ENCODE measurements at regions not wholly inside any gene's neighbourhood (a gene's known extent, or its start where the extent isn't known, plus 50 kb on each side); places are given as distances from the start of the nearest gene placed in this dataset.

DNA sequence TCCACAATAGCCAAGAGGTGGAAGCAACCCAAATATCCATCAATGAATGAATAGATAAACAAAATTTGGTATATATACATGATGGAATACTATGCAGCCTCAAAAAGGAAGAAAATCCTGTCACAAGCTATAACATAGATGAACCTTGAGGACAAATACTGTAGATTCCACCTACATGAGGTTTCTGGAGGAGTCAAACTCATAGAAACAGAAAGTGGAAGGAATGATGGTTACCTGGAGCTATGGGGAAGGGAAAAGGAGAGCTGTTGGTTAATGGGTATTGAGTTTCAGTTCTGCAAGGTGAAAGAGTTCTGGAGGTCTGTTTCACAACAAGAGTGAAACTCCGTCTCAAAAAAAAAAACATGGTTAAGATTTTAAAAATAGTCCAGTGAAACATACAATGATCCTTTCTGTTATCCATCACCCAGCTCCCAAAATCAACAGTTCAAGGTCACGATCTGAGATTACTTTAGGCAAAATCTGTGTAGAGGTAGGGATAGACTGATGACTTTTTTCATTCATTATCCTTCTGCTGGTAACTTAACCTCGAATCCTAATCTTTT, 80.8 kb upstream of the HNRNPU start:
- BruUV-seq (replicated peaks) = no TSS peak
- Histone ChIP-seq H3K9me1 (ENCODE audit: control insufficient read depth, insufficient read depth, low read length) (no peaks in the 10 kb centered on the region), H2AFZ (ENCODE audit: low read depth, low read length) (no peak overlapping the region), H3K79me2 (ENCODE audit: control insufficient read depth, insufficient read depth, low read length) (no peaks in the 10 kb centered on the region), H3K9ac (ENCODE audit: insufficient read depth in 1 of 2, low read depth in 2 of 2, low read length in 2 of 2) (no peak overlapping the region), H3K4me3 (no peak overlapping the region), H3K36me3 (ENCODE audit: control insufficient read depth, insufficient read depth, low read length) (no peaks in the 10 kb centered on the region), H3K27ac (ENCODE audit: extremely low read depth, low read depth, low read length) (no peak overlapping the region), H3K4me1 (replicated peaks in 1 of 2; ENCODE audit: control insufficient read depth in 2 of 2, insufficient read depth in 2 of 2, low read length in 2 of 2) (no peaks in the 10 kb centered on the region), H3K27me3 (ENCODE audit: control insufficient read depth in 2 of 2, insufficient read depth in 2 of 2, low read length in 2 of 2) (no peaks in the 10 kb centered on the region), H4K20me1 (replicated peaks; ENCODE audit: control insufficient read depth, insufficient read depth, low read length) (no peaks in the 10 kb centered on the region), H3K9me3 (replicated peaks; ENCODE audit: control insufficient read depth, insufficient read depth, low read depth, low read length) (no peaks in the 10 kb centered on the region), H3K4me2 (ENCODE audit: insufficient read depth, low read length) (no peak overlapping the region)
- ChIA-PET POLR2A (interaction anchor here (1.1 to 1.2 kb wide), 2 partner anchors 9 to 23 kb away, joined by 3 read pairs; no protein-coding TSS in a partner anchor), CTCF (ENCODE audit: low intra/inter-chr PET ratio) (interaction anchor here (0.6 kb wide), 1 partner anchor 471 kb away, joined by 5 read pairs; no protein-coding TSS in a partner anchor)
- DNase-seq (ENCODE audit: extremely low read depth in 1 of 4, low spot score in 3 of 4) (no peak), FAIRE-seq (no peak), ATAC-seq (no peak)
- intact Hi-C loops (cut with micrococcal nuclease) = no loop called here
- in situ Hi-C loops (cut with MboI) = no loop called here
- WGBS (ENCODE audit: insufficient coverage, low coverage, missing lambda C conversion rate) = 8% methylated on average over 3 of the region's 3 CpGs
- TF ChIP-seq ZNF146 (CRISPR knock-in tag; IDR thresholded peaks at IDR 0.05; ENCODE audit: unreplicated experiment) (peak; percentile 57), SRF (CRISPR knock-in tag; IDR thresholded peaks at IDR 0.05) (no peak)
- TF ChIP-seq, protein P1, sequence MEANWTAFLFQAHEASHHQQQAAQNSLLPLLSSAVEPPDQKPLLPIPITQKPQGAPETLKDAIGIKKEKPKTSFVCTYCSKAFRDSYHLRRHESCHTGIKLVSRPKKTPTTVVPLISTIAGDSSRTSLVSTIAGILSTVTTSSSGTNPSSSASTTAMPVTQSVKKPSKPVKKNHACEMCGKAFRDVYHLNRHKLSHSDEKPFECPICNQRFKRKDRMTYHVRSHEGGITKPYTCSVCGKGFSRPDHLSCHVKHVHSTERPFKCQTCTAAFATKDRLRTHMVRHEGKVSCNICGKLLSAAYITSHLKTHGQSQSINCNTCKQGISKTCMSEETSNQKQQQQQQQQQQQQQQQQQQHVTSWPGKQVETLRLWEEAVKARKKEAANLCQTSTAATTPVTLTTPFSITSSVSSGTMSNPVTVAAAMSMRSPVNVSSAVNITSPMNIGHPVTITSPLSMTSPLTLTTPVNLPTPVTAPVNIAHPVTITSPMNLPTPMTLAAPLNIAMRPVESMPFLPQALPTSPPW (CRISPR knock-in tag; IDR thresholded peaks at IDR 0.05) = no peak
- TF ChIP-seq, protein P2, sequence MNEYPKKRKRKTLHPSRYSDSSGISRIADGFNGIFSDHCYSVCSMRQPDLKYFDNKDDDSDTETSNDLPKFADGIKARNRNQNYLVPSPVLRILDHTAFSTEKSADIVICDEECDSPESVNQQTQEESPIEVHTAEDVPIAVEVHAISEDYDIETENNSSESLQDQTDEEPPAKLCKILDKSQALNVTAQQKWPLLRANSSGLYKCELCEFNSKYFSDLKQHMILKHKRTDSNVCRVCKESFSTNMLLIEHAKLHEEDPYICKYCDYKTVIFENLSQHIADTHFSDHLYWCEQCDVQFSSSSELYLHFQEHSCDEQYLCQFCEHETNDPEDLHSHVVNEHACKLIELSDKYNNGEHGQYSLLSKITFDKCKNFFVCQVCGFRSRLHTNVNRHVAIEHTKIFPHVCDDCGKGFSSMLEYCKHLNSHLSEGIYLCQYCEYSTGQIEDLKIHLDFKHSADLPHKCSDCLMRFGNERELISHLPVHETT (CRISPR knock-in tag; conservative IDR thresholded peaks at IDR 0.05 in 1 of 2, IDR thresholded peaks at IDR 0.05 in 1 of 2) = no peak
- TF ChIP-seq, protein P3, sequence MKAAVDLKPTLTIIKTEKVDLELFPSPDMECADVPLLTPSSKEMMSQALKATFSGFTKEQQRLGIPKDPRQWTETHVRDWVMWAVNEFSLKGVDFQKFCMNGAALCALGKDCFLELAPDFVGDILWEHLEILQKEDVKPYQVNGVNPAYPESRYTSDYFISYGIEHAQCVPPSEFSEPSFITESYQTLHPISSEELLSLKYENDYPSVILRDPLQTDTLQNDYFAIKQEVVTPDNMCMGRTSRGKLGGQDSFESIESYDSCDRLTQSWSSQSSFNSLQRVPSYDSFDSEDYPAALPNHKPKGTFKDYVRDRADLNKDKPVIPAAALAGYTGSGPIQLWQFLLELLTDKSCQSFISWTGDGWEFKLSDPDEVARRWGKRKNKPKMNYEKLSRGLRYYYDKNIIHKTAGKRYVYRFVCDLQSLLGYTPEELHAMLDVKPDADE (conservative IDR thresholded peaks at IDR 0.05; ENCODE audit: control insufficient read depth, low read depth, low read length) = no peak

Measured in K562 (cell line).